ENCODE measurements at regions not wholly inside any gene's neighbourhood (a gene's known extent, or its start where the extent isn't known, plus 50 kb on each side); places are given as distances from the start of the nearest gene placed in this dataset.

GRCh38 chr21:27260728-27261127 is 293.8 kb upstream of the ADAMTS5 start:
- no peak for TF ChIP-seq CTCF (conservative IDR thresholded peaks at IDR 0.05 in 1 of 2, IDR thresholded peaks at IDR 0.05 in 1 of 2; ENCODE audit: extremely low read depth in 1 of 2, insufficient read depth in 1 of 2, low read depth in 1 of 2, low read length in 2 of 2)
- TF ChIP-seq EZH2 (IDR thresholded peaks at IDR 0.05; ENCODE audit: borderline replicate concordance, low read length) = no peak
